IMR-90 (cell line): ENCODE measurements at regions not wholly inside any gene's neighbourhood (a gene's known extent, or its start where the extent isn't known, plus 50 kb on each side); places are given as distances from the start of the nearest gene placed in this dataset.

Experiments
- ATAC-seq: fragments of 200-7000 bp; cut with Tn5 transposase; 2 replicates; pipeline ENCODE4 v1.9.1; 2020; ENCODE audit warnings: low read depth, mild to moderate bottlenecking, moderate library complexity
- BruUV-seq: library from RNA; stranded (reverse); fragments of 400-500 nt; replicated peaks from 2 replicates; lab custom pipeline; 2021; lab: Mats Ljungman, UMichigan
- CTCF ChIA-PET: fragments of 300-600 bp; formaldehyde crosslinking; extraction: SDS; loops from one replicate; lab custom pipeline; 2021; ENCODE audit warnings: antibody characterized with exemption; lab: Yijun Ruan, JAX
- POLR2A ChIA-PET: fragments of 300-600 bp; sonication (Branson Sonifier 250); formaldehyde crosslinking; loops from one replicate; lab custom pipeline; 2022; ENCODE audit warnings: antibody characterized with exemption; ENCODE audit not compliant: unreplicated experiment; lab: Charles Lee
- DNase-seq: peaks from one replicate; pipeline ENCODE4 v3.0.0; 2013
- H2AFZ ChIP-seq: replicated peaks from 2 replicates; pipeline ENCODE3; 2013; ENCODE audit warnings: low read length, mild to moderate bottlenecking; ENCODE audit not compliant: poor library complexity
- H2AK5ac ChIP-seq: 2 replicates; pipeline ENCODE4 v1.6.1; 2013; ENCODE audit warnings: low read depth, low read length, inconsistent platforms
- H2AK9ac ChIP-seq: replicated peaks from 2 replicates; pipeline ENCODE3; 2013; ENCODE audit warnings: mild to moderate bottlenecking, low read depth, low read length, moderate library complexity; ENCODE audit not compliant: poor library complexity
- H2BK120ac ChIP-seq: 2 replicates; pipeline ENCODE4 v1.6.1; 2013; ENCODE audit warnings: low read depth, low read length, inconsistent platforms
- H2BK15ac ChIP-seq: 3 replicates; pipeline ENCODE4 v1.6.1; 2013; ENCODE audit warnings: low read depth, low read length, inconsistent platforms
- H2BK20ac ChIP-seq: 2 replicates; pipeline ENCODE4 v1.6.1; 2013; ENCODE audit warnings: low read depth, mild to moderate bottlenecking, inconsistent platforms, low read length, moderate library complexity
- H2BK5ac ChIP-seq: 2 replicates; pipeline ENCODE4 v1.6.1; 2013; ENCODE audit warnings: mild to moderate bottlenecking, low read depth, low read length, inconsistent platforms; ENCODE audit not compliant: poor library complexity, severe bottlenecking
- H3K14ac ChIP-seq: replicated peaks from 2 replicates; pipeline ENCODE4 v1.6.1; 2013; ENCODE audit warnings: low read depth, low read length, inconsistent platforms
- H3K18ac ChIP-seq: 2 replicates; pipeline ENCODE4 v1.6.1; 2013; ENCODE audit warnings: low read depth, low read length, control low read depth
- H3K23ac ChIP-seq: 2 replicates; pipeline ENCODE4 v1.6.1; 2013; ENCODE audit warnings: low read depth, low read length, inconsistent platforms
- H3K27ac ChIP-seq: 2 replicates; pipeline ENCODE4 v1.5.1; 2013; ENCODE audit warnings: mild to moderate bottlenecking, control low read depth, low read length; ENCODE audit not compliant: insufficient read depth
- H3K27me3 ChIP-seq: 2 replicates; pipeline ENCODE4 v1.6.1; 2013; ENCODE audit warnings: low read length; ENCODE audit not compliant: control insufficient read depth, insufficient read depth
- H3K36me3 ChIP-seq: 2 replicates; pipeline ENCODE4 v1.6.1; 2013; ENCODE audit warnings: low read length, mixed read lengths; ENCODE audit not compliant: control insufficient read depth, insufficient read depth
- H3K4ac ChIP-seq: 2 replicates; pipeline ENCODE4 v1.6.1; 2013; ENCODE audit warnings: low read depth, low read length, inconsistent platforms
- H3K4me1 ChIP-seq: 2 replicates; pipeline ENCODE4 v1.6.1; 2013; ENCODE audit warnings: low read length, mixed read lengths; ENCODE audit not compliant: control insufficient read depth, insufficient read depth
- H3K4me2 ChIP-seq: 2 replicates; pipeline ENCODE4 v1.6.1; 2013; ENCODE audit warnings: low read depth, mild to moderate bottlenecking, control low read depth, low read length, moderate library complexity
- H3K4me3 ChIP-seq: 2 replicates; pipeline ENCODE4 v1.5.1; 2013; ENCODE audit warnings: low read depth, mild to moderate bottlenecking, control low read depth, low read length, moderate library complexity; ENCODE audit not compliant: insufficient read depth
- H3K56ac ChIP-seq: 2 replicates; pipeline ENCODE4 v1.6.1; 2013; ENCODE audit warnings: low read length, inconsistent platforms; ENCODE audit not compliant: insufficient read depth; ENCODE audit errors: extremely low read depth
- H3K79me1 ChIP-seq, 2 experiments: 2 replicates each; pipeline ENCODE4 v1.6.1; 2013; ENCODE audit warnings: low read length in 2 of 2, inconsistent platforms in 1 of 2, low read depth in 1 of 2
- H3K9ac ChIP-seq: 2 replicates; pipeline ENCODE4 v1.6.1; 2013; ENCODE audit warnings: low read depth, low read length, control low read depth
- H3K9me1 ChIP-seq: 2 replicates; pipeline ENCODE4 v1.6.1; 2013; ENCODE audit warnings: low read length, inconsistent platforms; ENCODE audit not compliant: insufficient read depth
- H3K9me3 ChIP-seq: 2 replicates; pipeline ENCODE4 v1.6.1; 2013; ENCODE audit warnings: low read length; ENCODE audit not compliant: control insufficient read depth, insufficient read depth
- H4K20me1 ChIP-seq: 2 replicates; pipeline ENCODE4 v1.6.1; 2013; ENCODE audit warnings: low read length, inconsistent platforms; ENCODE audit not compliant: insufficient read depth
- H4K5ac ChIP-seq: 2 replicates; pipeline ENCODE4 v1.6.1; 2013; ENCODE audit warnings: mild to moderate bottlenecking, low read depth, low read length, control low read depth
- H4K8ac ChIP-seq, 2 experiments: 2 replicates each; pipeline ENCODE4 v1.6.1; 2013; ENCODE audit warnings: low read depth in 2 of 2, low read length in 2 of 2, control low read depth in 1 of 2, inconsistent platforms in 1 of 2
- H4K91ac ChIP-seq: 2 replicates; pipeline ENCODE4 v1.6.1; 2013; ENCODE audit warnings: low read depth, low read length, inconsistent platforms; ENCODE audit not compliant: insufficient read depth
- CTCF ChIP-seq: conservative IDR thresholded peaks from 2 replicates; pipeline ENCODE4 v1.5.1; 2012; ENCODE audit warnings: mild to moderate bottlenecking, low read depth, low read length, improper control_type of control experiment
- RCOR1 ChIP-seq: IDR thresholded peaks from 2 replicates; pipeline ENCODE4 v1.6.1; 2012; ENCODE audit warnings: mild to moderate bottlenecking, low read length, improper control_type of control experiment; ENCODE audit not compliant: insufficient replicate concordance
- WGBS, 2 experiments: methylation state at CpG; one replicate each; pipeline versions ENCODE4 v1.1.5 to v1.1.7; 2013; ENCODE audit warnings: missing lambda C conversion rate in 2 of 2; ENCODE audit not compliant: insufficient read length in 1 of 2; ENCODE audit errors: extremely low coverage in 2 of 2; 5-methylcytosine and 5-hydroxymethylcytosine counted together
- dilution Hi-C: fragments of 300-500 bp; cut with HindIII; formaldehyde crosslinking; loops from one replicate; pipeline ENCODE4 v1.14.3; 2018; ENCODE audit warnings: low sequenced_read_pairs; ENCODE audit not compliant: unreplicated experiment
- in situ Hi-C: fragments of 300-500 bp; cut with MboI; formaldehyde crosslinking; loops from 3 replicates; pipeline ENCODE4 v1.14.3; 2019; ENCODE audit warnings: low sequenced_read_pairs, inconsistent platforms, mixed read lengths
- intact Hi-C: fragments of 100-400 bp; cut with micrococcal nuclease; formaldehyde crosslinking; loops from 2 replicates; pipeline ENCODE4 v1.10.0; 2022

- no peak overlapping the region for H3K27ac ChIP-seq
- no peaks in the 10 kb centered on the region for H3K9me3 ChIP-seq
- no peak overlapping the region for H2BK5ac ChIP-seq
- no peaks in the 10 kb centered on the region for H3K27me3 ChIP-seq
- H2AK9ac ChIP-seq = no peak overlapping the region
- no peak overlapping the region for H3K4me3 ChIP-seq
- H4K8ac ChIP-seq = no peak overlapping the region
- WGBS, 2 experiments = no CpG with 5 or more reads among the region's 4 CpGs
- dilution Hi-C loops = no loop called here
- TF ChIP-seq RCOR1 = no peak
- TF ChIP-seq CTCF = 0 out of 2 replicates have a peak, but pooled peaks have one; percentile 5
- POLR2A ChIA-PET = no interaction called here
- no peak overlapping the region for H3K18ac ChIP-seq
- H2BK120ac ChIP-seq = no peak overlapping the region
- CTCF ChIA-PET = no interaction called here
- DNase-seq (no peak), ATAC-seq (no peak)
- H3K4me1 ChIP-seq = peaks cover 5% of the 10 kb centered on the region
- H4K91ac ChIP-seq = no peak overlapping the region
- H3K4me2 ChIP-seq = no peak overlapping the region
- no peak overlapping the region for H2AFZ ChIP-seq
- no peak overlapping the region for H3K56ac ChIP-seq
- H2BK20ac ChIP-seq = no peak overlapping the region
- H3K79me1 ChIP-seq = no peaks in the 10 kb centered on the region
- in situ Hi-C loops = loop anchor here (25.0 kb wide), 1 partner anchor 105 kb away; no protein-coding TSS in a partner anchor
- H4K20me1 ChIP-seq = no peaks in the 10 kb centered on the region
- intact Hi-C loops = no loop called here
- no peak overlapping the region for H3K14ac ChIP-seq
- no peak overlapping the region for H2AK5ac ChIP-seq
- H3K36me3 ChIP-seq = no peaks in the 10 kb centered on the region
- no peak overlapping the region for H4K5ac ChIP-seq
- no TSS peak for BruUV-seq
- H3K9me1 ChIP-seq = no peaks in the 10 kb centered on the region; the same call in 1 of the 2 replicates
- no peak overlapping the region for H2BK15ac ChIP-seq
- no peak overlapping the region for H3K4ac ChIP-seq
- H3K23ac ChIP-seq = no peak overlapping the region
- H3K9ac ChIP-seq = no peak overlapping the region
Observed at GRCh38 chr9:82492274-82492673, 503.7 kb downstream of the SPATA31D1 start.
